Liver (tissue), 8 donors: ENCODE measurements at regions not wholly inside any gene's neighbourhood (a gene's known extent, or its start where the extent isn't known, plus 50 kb on each side); places are given as distances from the start of the nearest gene placed in this dataset.

Experiments
- DNase-seq: peaks from one replicate; pipeline ENCODE4 v3.0.0-alpha.2; 2017; ENCODE audit warnings: low spot score
- H3K27ac ChIP-seq, 2 donors: one replicate each; pipeline ENCODE4 v1.7.0; 2013; ENCODE audit warnings: inconsistent platforms in 2 of 2, low read length in 2 of 2, control low read depth in 1 of 2, low read depth in 1 of 2, mild to moderate bottlenecking in 1 of 2
- H3K27me3 ChIP-seq, 4 donors: one replicate each; pipeline versions ENCODE4 v1.6.1 to v1.7.0; 2013; ENCODE audit warnings: low read length in 3 of 4, inconsistent platforms in 1 of 4, mild to moderate bottlenecking in 1 of 4, moderate library complexity in 1 of 4; ENCODE audit not compliant: control insufficient read depth in 4 of 4, insufficient read depth in 4 of 4
- H3K36me3 ChIP-seq, 4 donors: one replicate each; pipeline versions ENCODE4 v1.6.1 to v1.7.0; 2013; ENCODE audit warnings: low read length in 3 of 4, mild to moderate bottlenecking in 3 of 4, low read depth in 1 of 4, moderate library complexity in 1 of 4; ENCODE audit not compliant: control insufficient read depth in 4 of 4, insufficient read depth in 3 of 4
- H3K4me1 ChIP-seq, 4 donors: one replicate each; pipeline versions ENCODE4 v1.6.1 to v1.7.0; 2013; ENCODE audit warnings: low read length in 3 of 4, mild to moderate bottlenecking in 3 of 4, moderate library complexity in 1 of 4; ENCODE audit not compliant: control insufficient read depth in 4 of 4, insufficient read depth in 4 of 4
- H3K4me3 ChIP-seq, 3 donors: one replicate each; pipeline versions ENCODE4 v1.6.1 to v1.7.0; 2013; ENCODE audit warnings: low read length in 3 of 3, control low read depth in 1 of 3, low read depth in 1 of 3, mild to moderate bottlenecking in 1 of 3
- H3K9ac ChIP-seq, 2 donors: one replicate each; pipeline ENCODE4 v1.7.0; 2013; ENCODE audit warnings: low read length in 2 of 2, mild to moderate bottlenecking in 2 of 2, moderate library complexity in 2 of 2, control low read depth in 1 of 2, low read depth in 1 of 2
- H3K9me3 ChIP-seq, 4 donors: one replicate each; pipeline versions ENCODE4 v1.6.1 to v1.7.0; 2013; ENCODE audit warnings: low read length in 3 of 4; ENCODE audit not compliant: control insufficient read depth in 4 of 4
- EGR1 ChIP-seq, 2 donors: IDR thresholded peaks; 2 replicates each; pipeline ENCODE4 v1.6.1; 2016 to 2018; ENCODE audit warnings: antibody characterized with exemption in 2 of 2, low read depth in 2 of 2
- FOXA1 ChIP-seq: IDR thresholded peaks from 2 replicates; pipeline ENCODE4 v1.6.1; 2016; ENCODE audit warnings: antibody characterized with exemption
- GABPA ChIP-seq, 2 donors: IDR thresholded peaks in 1 of 2; conservative IDR thresholded peaks in 1 of 2; 2 replicates each; pipeline ENCODE4 v1.6.1; 2016; ENCODE audit warnings: antibody characterized with exemption in 2 of 2, mild to moderate bottlenecking in 1 of 2, moderate library complexity in 1 of 2
- HNF4G ChIP-seq: IDR thresholded peaks from 2 replicates; pipeline ENCODE4 v1.6.1; 2016; ENCODE audit warnings: antibody characterized with exemption
- JUND ChIP-seq, 2 donors: IDR thresholded peaks; 2 replicates each; pipeline ENCODE4 v1.6.1; 2016; ENCODE audit warnings: antibody characterized with exemption in 2 of 2
- NR2F2 ChIP-seq: IDR thresholded peaks from 2 replicates; pipeline ENCODE4 v1.6.1; 2016; ENCODE audit warnings: antibody characterized with exemption
- RAD21 ChIP-seq, 2 donors: IDR thresholded peaks; 2 replicates each; pipeline ENCODE4 v1.6.1; 2016; ENCODE audit warnings: antibody characterized with exemption in 2 of 2, mild to moderate bottlenecking in 2 of 2
- SP1 ChIP-seq: IDR thresholded peaks from 2 replicates; pipeline ENCODE4 v1.6.1; 2018; ENCODE audit warnings: antibody characterized with exemption, mild to moderate bottlenecking
- TAF1 ChIP-seq: conservative IDR thresholded peaks from 2 replicates; pipeline ENCODE4 v1.6.1; 2016; ENCODE audit warnings: antibody characterized with exemption, mild to moderate bottlenecking
- YY1 ChIP-seq: IDR thresholded peaks from 2 replicates; pipeline ENCODE4 v1.6.1; 2016; ENCODE audit warnings: antibody characterized with exemption, mild to moderate bottlenecking
- WGBS: extraction: QIAGEN DNeasy Blood & Tissue Kit; methylation state at CpG from one replicate; pipeline ENCODE4 v1.1.7; 2013; 5-methylcytosine and 5-hydroxymethylcytosine counted together
- TF ChIP-seq, protein P1 (sequence below): fragments of 150-350 bp; IDR thresholded peaks from 2 replicates; pipeline ENCODE4 v1.5.1; 2017; ENCODE audit warnings: improper control_type of control experiment, low read depth, low read length; ENCODE audit not compliant: missing input control
- TF ChIP-seq, protein P2 (sequence below): IDR thresholded peaks from 2 replicates; pipeline ENCODE4 v1.6.1; 2016; ENCODE audit warnings: antibody characterized with exemption
- TF ChIP-seq, protein P3 (sequence below): IDR thresholded peaks from 2 replicates; pipeline ENCODE4 v1.6.1; 2016; ENCODE audit warnings: antibody characterized with exemption, mild to moderate bottlenecking
- TF ChIP-seq, protein P4 (sequence below): IDR thresholded peaks from 2 replicates; pipeline ENCODE4 v1.6.1; 2016; ENCODE audit warnings: antibody characterized with exemption
- donor health status: healthy.
- donor health status: healthy.
- donor health status: healthy.
- donor health status: healthy.
- donor health status: healthy.

- 65% methylated on average over 4 of the region's 4 CpGs for WGBS
- DNase-seq, result peak; percentile 47
- no peak overlapping the region for H3K9ac ChIP-seq
- H3K36me3 ChIP-seq, result no peaks in the 10 kb centered on the region
- H3K4me1 ChIP-seq, result peaks cover under 1 to 8% (median 2%) of the 10 kb centered on the region in 4 donors
- TF ChIP-seq RAD21 (IDR thresholded peaks at IDR 0.05), result peak; percentile 77 to 87
- TF ChIP-seq TAF1, result no peak
- TF ChIP-seq, protein P1, sequence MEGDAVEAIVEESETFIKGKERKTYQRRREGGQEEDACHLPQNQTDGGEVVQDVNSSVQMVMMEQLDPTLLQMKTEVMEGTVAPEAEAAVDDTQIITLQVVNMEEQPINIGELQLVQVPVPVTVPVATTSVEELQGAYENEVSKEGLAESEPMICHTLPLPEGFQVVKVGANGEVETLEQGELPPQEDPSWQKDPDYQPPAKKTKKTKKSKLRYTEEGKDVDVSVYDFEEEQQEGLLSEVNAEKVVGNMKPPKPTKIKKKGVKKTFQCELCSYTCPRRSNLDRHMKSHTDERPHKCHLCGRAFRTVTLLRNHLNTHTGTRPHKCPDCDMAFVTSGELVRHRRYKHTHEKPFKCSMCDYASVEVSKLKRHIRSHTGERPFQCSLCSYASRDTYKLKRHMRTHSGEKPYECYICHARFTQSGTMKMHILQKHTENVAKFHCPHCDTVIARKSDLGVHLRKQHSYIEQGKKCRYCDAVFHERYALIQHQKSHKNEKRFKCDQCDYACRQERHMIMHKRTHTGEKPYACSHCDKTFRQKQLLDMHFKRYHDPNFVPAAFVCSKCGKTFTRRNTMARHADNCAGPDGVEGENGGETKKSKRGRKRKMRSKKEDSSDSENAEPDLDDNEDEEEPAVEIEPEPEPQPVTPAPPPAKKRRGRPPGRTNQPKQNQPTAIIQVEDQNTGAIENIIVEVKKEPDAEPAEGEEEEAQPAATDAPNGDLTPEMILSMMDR, result peak; percentile 51
- H3K27me3 ChIP-seq, result no peaks in the 10 kb centered on the region
- H3K27ac ChIP-seq, result no peak overlapping the region
- H3K9me3 ChIP-seq, result no peaks in the 10 kb centered on the region
- H3K4me3 ChIP-seq, result no peak overlapping the region
Measured at GRCh38 chr4:128565565-128566186, 243.8 kb upstream of the JADE1 start.

GRCh38 chr4:128565054-128565453 lies 244.4 kb upstream of the JADE1 start:
- WGBS, result 87% methylated on average over 2 of the region's 2 CpGs

DNA sequence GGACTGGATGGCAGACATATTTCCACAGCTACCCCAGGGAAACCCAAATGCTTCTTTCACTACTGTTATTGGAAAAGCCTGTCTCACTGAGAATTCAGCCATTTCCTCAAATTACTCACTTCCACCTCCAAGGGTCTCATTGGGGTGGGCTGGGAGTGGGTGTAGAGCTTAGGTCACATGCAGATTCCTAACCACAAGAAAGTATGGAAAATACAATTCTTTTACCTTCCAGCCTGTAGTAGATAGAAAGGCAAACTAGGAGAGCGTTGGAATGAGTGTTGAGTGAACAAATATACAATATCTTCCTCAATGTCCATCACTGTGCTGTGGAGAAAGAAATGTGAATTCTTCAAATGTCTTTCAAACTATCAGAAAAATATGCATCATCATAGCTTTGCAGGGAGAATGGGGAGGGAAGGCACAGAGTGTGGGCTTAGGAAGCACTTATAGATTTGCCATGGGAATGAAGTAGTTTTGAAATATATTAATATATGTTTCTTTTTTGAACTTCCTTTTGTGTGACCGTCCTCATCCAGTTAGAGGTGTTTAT lies 245.3 kb upstream of the JADE1 start:
- Histone ChIP-seq H3K9me3 (no peaks in the 10 kb centered on the region), H3K36me3 (no peaks in the 10 kb centered on the region), H3K4me1 (peaks cover 2 to 11% (median 4%) of the 10 kb centered on the region in 4 donors), H3K9ac (no peak overlapping the region), H3K4me3 (no peak overlapping the region), H3K27me3 (no peaks in the 10 kb centered on the region), H3K27ac (no peak overlapping the region)
- DNase-seq, result no peak
- 86% methylated on average over 2 of the region's 2 CpGs for WGBS
- TF ChIP-seq FOXA1, result no peak
- TF ChIP-seq JUND (IDR thresholded peaks at IDR 0.05), result no peak
- TF ChIP-seq, protein P2, sequence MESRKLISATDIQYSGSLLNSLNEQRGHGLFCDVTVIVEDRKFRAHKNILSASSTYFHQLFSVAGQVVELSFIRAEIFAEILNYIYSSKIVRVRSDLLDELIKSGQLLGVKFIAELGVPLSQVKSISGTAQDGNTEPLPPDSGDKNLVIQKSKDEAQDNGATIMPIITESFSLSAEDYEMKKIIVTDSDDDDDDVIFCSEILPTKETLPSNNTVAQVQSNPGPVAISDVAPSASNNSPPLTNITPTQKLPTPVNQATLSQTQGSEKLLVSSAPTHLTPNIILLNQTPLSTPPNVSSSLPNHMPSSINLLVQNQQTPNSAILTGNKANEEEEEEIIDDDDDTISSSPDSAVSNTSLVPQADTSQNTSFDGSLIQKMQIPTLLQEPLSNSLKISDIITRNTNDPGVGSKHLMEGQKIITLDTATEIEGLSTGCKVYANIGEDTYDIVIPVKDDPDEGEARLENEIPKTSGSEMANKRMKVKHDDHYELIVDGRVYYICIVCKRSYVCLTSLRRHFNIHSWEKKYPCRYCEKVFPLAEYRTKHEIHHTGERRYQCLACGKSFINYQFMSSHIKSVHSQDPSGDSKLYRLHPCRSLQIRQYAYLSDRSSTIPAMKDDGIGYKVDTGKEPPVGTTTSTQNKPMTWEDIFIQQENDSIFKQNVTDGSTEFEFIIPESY, result no peak
- TF ChIP-seq RAD21 (IDR thresholded peaks at IDR 0.05), result no peak
- TF ChIP-seq GABPA (IDR thresholded peaks at IDR 0.05 in 1 of 2, conservative IDR thresholded peaks at IDR 0.05 in 1 of 2), result no peak
- no peak for TF ChIP-seq HNF4G
- no peak for TF ChIP-seq EGR1 (IDR thresholded peaks at IDR 0.05; ENCODE audit: low read depth in 2 of 2)
- TF ChIP-seq, protein P3, sequence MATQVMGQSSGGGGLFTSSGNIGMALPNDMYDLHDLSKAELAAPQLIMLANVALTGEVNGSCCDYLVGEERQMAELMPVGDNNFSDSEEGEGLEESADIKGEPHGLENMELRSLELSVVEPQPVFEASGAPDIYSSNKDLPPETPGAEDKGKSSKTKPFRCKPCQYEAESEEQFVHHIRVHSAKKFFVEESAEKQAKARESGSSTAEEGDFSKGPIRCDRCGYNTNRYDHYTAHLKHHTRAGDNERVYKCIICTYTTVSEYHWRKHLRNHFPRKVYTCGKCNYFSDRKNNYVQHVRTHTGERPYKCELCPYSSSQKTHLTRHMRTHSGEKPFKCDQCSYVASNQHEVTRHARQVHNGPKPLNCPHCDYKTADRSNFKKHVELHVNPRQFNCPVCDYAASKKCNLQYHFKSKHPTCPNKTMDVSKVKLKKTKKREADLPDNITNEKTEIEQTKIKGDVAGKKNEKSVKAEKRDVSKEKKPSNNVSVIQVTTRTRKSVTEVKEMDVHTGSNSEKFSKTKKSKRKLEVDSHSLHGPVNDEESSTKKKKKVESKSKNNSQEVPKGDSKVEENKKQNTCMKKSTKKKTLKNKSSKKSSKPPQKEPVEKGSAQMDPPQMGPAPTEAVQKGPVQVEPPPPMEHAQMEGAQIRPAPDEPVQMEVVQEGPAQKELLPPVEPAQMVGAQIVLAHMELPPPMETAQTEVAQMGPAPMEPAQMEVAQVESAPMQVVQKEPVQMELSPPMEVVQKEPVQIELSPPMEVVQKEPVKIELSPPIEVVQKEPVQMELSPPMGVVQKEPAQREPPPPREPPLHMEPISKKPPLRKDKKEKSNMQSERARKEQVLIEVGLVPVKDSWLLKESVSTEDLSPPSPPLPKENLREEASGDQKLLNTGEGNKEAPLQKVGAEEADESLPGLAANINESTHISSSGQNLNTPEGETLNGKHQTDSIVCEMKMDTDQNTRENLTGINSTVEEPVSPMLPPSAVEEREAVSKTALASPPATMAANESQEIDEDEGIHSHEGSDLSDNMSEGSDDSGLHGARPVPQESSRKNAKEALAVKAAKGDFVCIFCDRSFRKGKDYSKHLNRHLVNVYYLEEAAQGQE, result no peak
- TF ChIP-seq, protein P4, sequence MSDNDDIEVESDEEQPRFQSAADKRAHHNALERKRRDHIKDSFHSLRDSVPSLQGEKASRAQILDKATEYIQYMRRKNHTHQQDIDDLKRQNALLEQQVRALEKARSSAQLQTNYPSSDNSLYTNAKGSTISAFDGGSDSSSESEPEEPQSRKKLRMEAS, result no peak
- TF ChIP-seq NR2F2, result no peak
- no peak for TF ChIP-seq TAF1

More at GRCh38 chr4:128565054-128565453, 244.4 kb upstream of the JADE1 start:
- TF ChIP-seq JUND (IDR thresholded peaks at IDR 0.05) (no peak), YY1 (no peak), HNF4G (no peak), SP1 (no peak)
- TF ChIP-seq, protein P3, result no peak
- H3K27me3 ChIP-seq, result no peaks in the 10 kb centered on the region
- H3K36me3 ChIP-seq, result no peaks in the 10 kb centered on the region
- H3K4me3 ChIP-seq, result no peak overlapping the region
- no peak overlapping the region for H3K9ac ChIP-seq
- peaks cover 2 to 11% (median 4%) of the 10 kb centered on the region in 4 donors for H3K4me1 ChIP-seq
- no peak overlapping the region for H3K27ac ChIP-seq
- DNase-seq, result no peak
- no peaks in the 10 kb centered on the region for H3K9me3 ChIP-seq
